Tibial artery (tissue), 4 donors: ENCODE measurements at regions not wholly inside any gene's neighbourhood (a gene's known extent, or its start where the extent isn't known, plus 50 kb on each side); places are given as distances from the start of the nearest gene placed in this dataset.

Source experiments
- DNase-seq, 2 donors: peaks; one replicate each; pipeline ENCODE4 v3.0.0-alpha.2; 2019
- H3K27ac ChIP-seq, 2 donors: fragments of 200-600 bp; sonication (generic) in 1 of 2; 1 replicate in 1 of 2; 2 replicates in 1 of 2; pipeline ENCODE4 v1.5.1; 2018 to 2019; ENCODE audit warnings: mild to moderate bottlenecking in 1 of 2
- H3K27me3 ChIP-seq, 2 donors: fragments of 200-600 bp; sonication (generic) in 1 of 2; one replicate each; pipeline versions ENCODE4 v1.5.1 to v1.6.0; 2016 to 2019
- H3K36me3 ChIP-seq, 3 donors: fragments of 200-600 bp; sonication (generic) in 2 of 3; one replicate each; pipeline ENCODE4 v1.5.1; 2016 to 2019; ENCODE audit warnings: mild to moderate bottlenecking in 2 of 3
- H3K4me1 ChIP-seq, 4 donors: fragments of 200-600 bp; sonication (generic) in 2 of 4; 1 replicate in 3 of 4; 2 replicates in 1 of 4; pipeline ENCODE4 v1.5.1; 2016 to 2019
- H3K4me3 ChIP-seq, 2 donors: fragments of 200-600 bp; sonication (generic) in 1 of 2; 1 replicate in 1 of 2; 2 replicates in 1 of 2; pipeline ENCODE4 v1.5.1; 2018 to 2019; ENCODE audit warnings: mild to moderate bottlenecking in 2 of 2
- H3K9me3 ChIP-seq, 3 donors: fragments of 200-600 bp; sonication (generic) in 1 of 3; one replicate each; pipeline ENCODE4 v1.5.1; 2016 to 2019
- CTCF ChIP-seq, 2 experiments: fragments of 200-600 bp in 1 of 2; fragments of 450-650 bp in 1 of 2; IDR thresholded peaks; one replicate each; pipeline ENCODE4 v1.5.1; 2017 to 2019; ENCODE audit warnings: antibody characterized with exemption in 2 of 2, mild to moderate bottlenecking in 1 of 2, moderate library complexity in 1 of 2
- intact Hi-C: fragments of 100-400 bp; cut with DNase I; formaldehyde crosslinking; loops from one replicate; pipeline ENCODE4 v1.15.0; 2023; ENCODE audit warnings: low total_unique reads

- Histone ChIP-seq H3K36me3 (no peaks in the 10 kb centered on the region), H3K4me3 (no peak overlapping the region), H3K27me3 (no peaks in the 10 kb centered on the region), H3K9me3 (peaks cover 0 to 7% (median 0%) of the 10 kb centered on the region in 3 donors), H3K4me1 (no peaks in the 10 kb centered on the region), H3K27ac (no peak overlapping the region)
- no peak for DNase-seq
- no peak for TF ChIP-seq CTCF (IDR thresholded peaks at IDR 0.05)
- intact Hi-C loops: no loop called here
Observed at GRCh38 chrX:6456196-6456595, 78.7 kb downstream of the VCX3A start.

- no peak for TF ChIP-seq CTCF (IDR thresholded peaks at IDR 0.05)
- no peak for DNase-seq
- Histone ChIP-seq H3K4me1 (no peaks in the 10 kb centered on the region), H3K4me3 (no peak overlapping the region), H3K36me3 (no peaks in the 10 kb centered on the region), H3K9me3 (no peaks in the 10 kb centered on the region), H3K27ac (no peak overlapping the region), H3K27me3 (no peaks in the 10 kb centered on the region)
- intact Hi-C loops: no loop called here
Observed at GRCh38 chrX:6449946-6450345, 85.0 kb downstream of the VCX3A start.

GRCh38 chrX:6448003-6448402 lies 86.9 kb downstream of the VCX3A start:
- intact Hi-C loops: no loop called here
- no peak for DNase-seq

GRCh38 chrX:6446582-6446981 lies 88.3 kb downstream of the VCX3A start:
- H3K9me3 ChIP-seq: no peaks in the 10 kb centered on the region
- no peak for DNase-seq
- no peaks in the 10 kb centered on the region for H3K4me1 ChIP-seq
- no peaks in the 10 kb centered on the region for H3K36me3 ChIP-seq
- no peak for TF ChIP-seq CTCF (IDR thresholded peaks at IDR 0.05)
- H3K4me3 ChIP-seq: no peak overlapping the region
- H3K27ac ChIP-seq: no peak overlapping the region
- intact Hi-C loops: no loop called here
- H3K27me3 ChIP-seq: no peaks in the 10 kb centered on the region

More at GRCh38 chrX:6448003-6448402, 86.9 kb downstream of the VCX3A start:
- no peaks in the 10 kb centered on the region for H3K9me3 ChIP-seq
- H3K27ac ChIP-seq: no peak overlapping the region
- no peaks in the 10 kb centered on the region for H3K36me3 ChIP-seq
- no peak overlapping the region for H3K4me3 ChIP-seq
- no peaks in the 10 kb centered on the region for H3K27me3 ChIP-seq
- no peak for TF ChIP-seq CTCF (IDR thresholded peaks at IDR 0.05)
- no peaks in the 10 kb centered on the region for H3K4me1 ChIP-seq

GRCh38 chrX:6440648-6441047 lies 94.3 kb downstream of the VCX3A start:
- H3K27me3 ChIP-seq: no peaks in the 10 kb centered on the region
- H3K4me1 ChIP-seq: no peaks in the 10 kb centered on the region
- intact Hi-C loops: no loop called here
- no peak for DNase-seq
- H3K4me3 ChIP-seq: no peak overlapping the region
- no peak for TF ChIP-seq CTCF (IDR thresholded peaks at IDR 0.05)
- H3K27ac ChIP-seq: no peak overlapping the region
- H3K36me3 ChIP-seq: no peaks in the 10 kb centered on the region
- no peaks in the 10 kb centered on the region for H3K9me3 ChIP-seq

- no peak for TF ChIP-seq CTCF (IDR thresholded peaks at IDR 0.05)
- H3K27me3 ChIP-seq: no peaks in the 10 kb centered on the region
- no peak overlapping the region for H3K27ac ChIP-seq
- no peak for DNase-seq
- no peaks in the 10 kb centered on the region for H3K4me1 ChIP-seq
- H3K4me3 ChIP-seq: no peak overlapping the region
- no peaks in the 10 kb centered on the region for H3K9me3 ChIP-seq
- no peaks in the 10 kb centered on the region for H3K36me3 ChIP-seq
- intact Hi-C loops: no loop called here
Observed at GRCh38 chrX:6432226-6432625, 102.7 kb downstream of the VCX3A start.
